K562 (cell line): ENCODE measurements at regions not wholly inside any gene's neighbourhood (a gene's known extent, or its start where the extent isn't known, plus 50 kb on each side); places are given as distances from the start of the nearest gene placed in this dataset.

ENCODE experiments used
- ATAC-seq: fragments of 200-7000 bp; cut with Tn5 transposase; 3 replicates; pipeline ENCODE4 v1.9.1; 2020; ENCODE audit warnings: moderate library complexity
- BruUV-seq: library from RNA; stranded (reverse); fragments of 400-500 nt; replicated peaks from 2 replicates; lab custom pipeline; 2021; lab: Mats Ljungman, UMichigan
- CTCF ChIA-PET: fragments of 300-600 bp; formaldehyde crosslinking; extraction: SDS; loops from one replicate; lab custom pipeline; 2021; ENCODE audit warnings: low intra/inter-chr PET ratio; lab: Yijun Ruan, JAX
- POLR2A ChIA-PET: fragments of 300-600, 350-650 bp; sonication (Branson Sonifier 250); formaldehyde crosslinking; extraction: SDS; loops from one replicate; lab custom pipeline; 2021; ENCODE audit warnings: antibody characterized with exemption, inconsistent platforms; lab: Yijun Ruan, JAX
- DNase-seq, 4 experiments: peaks; one replicate each; pipeline versions ENCODE4 v3.0.0 to v3.0.0-alpha.2; 2011 to 2018; ENCODE audit warnings: low spot score in 3 of 4, mixed read lengths in 3 of 4; ENCODE audit errors: extremely low read depth in 1 of 4
- FAIRE-seq: peaks from 2 replicates; lab custom pipeline; 2011; peaks lifted over from hg19 to GRCh38; lab: Jason Lieb, UNC
- H2AFZ ChIP-seq: 2 replicates; pipeline ENCODE4 v1.6.0; 2011; ENCODE audit warnings: low read depth, low read length, control low read depth, inconsistent platforms
- H3K27ac ChIP-seq: fragments of 200-600 bp; 3 replicates; pipeline ENCODE4 v1.8.0; 2011; ENCODE audit warnings: low read depth, mild to moderate bottlenecking, control low read depth, inconsistent platforms, low read length, moderate library complexity, mixed read lengths; ENCODE audit errors: extremely low read depth
- H3K27me3 ChIP-seq, 2 experiments: fragments of 300-600 bp in 1 of 2; 2 replicates in 1 of 2; 3 replicates in 1 of 2; pipeline versions ENCODE4 v1.6.0 to v1.8.0; 2011; ENCODE audit warnings: inconsistent platforms in 2 of 2, low read length in 2 of 2, mild to moderate bottlenecking in 1 of 2, mixed read lengths in 1 of 2, moderate library complexity in 1 of 2; ENCODE audit not compliant: control insufficient read depth in 2 of 2, insufficient read depth in 2 of 2
- H3K36me3 ChIP-seq: fragments of 300-600 bp; 3 replicates; pipeline ENCODE4 v1.8.0; 2011; ENCODE audit warnings: mild to moderate bottlenecking, low read length, inconsistent platforms; ENCODE audit not compliant: control insufficient read depth, insufficient read depth
- H3K4me1 ChIP-seq, 2 experiments: fragments of 200-600 bp in 1 of 2; replicated peaks in 1 of 2; 2 replicates in 1 of 2; 3 replicates in 1 of 2; pipeline versions ENCODE4 v1.5.1 to v1.8.0; 2011; ENCODE audit warnings: inconsistent platforms in 2 of 2, low read length in 2 of 2, mild to moderate bottlenecking in 1 of 2, mixed read lengths in 1 of 2, moderate library complexity in 1 of 2; ENCODE audit not compliant: control insufficient read depth in 2 of 2, insufficient read depth in 2 of 2
- H3K4me2 ChIP-seq: 2 replicates; pipeline ENCODE4 v1.6.1; 2011; ENCODE audit warnings: low read length, control low read depth, inconsistent platforms, mixed read lengths; ENCODE audit not compliant: insufficient read depth
- H3K4me3 ChIP-seq: fragments of 200-600 bp; sonication (generic), shearing (Covaris generic); 2 replicates; pipeline ENCODE4 v1.5.1; 2016; ENCODE audit warnings: control low read depth, inconsistent platforms
- H3K79me2 ChIP-seq: fragments of 200-600 bp; 3 replicates; pipeline ENCODE4 v1.8.0; 2011; ENCODE audit warnings: low read length, inconsistent platforms; ENCODE audit not compliant: control insufficient read depth, insufficient read depth
- H3K9ac ChIP-seq, 2 experiments: 2 replicates each; pipeline versions ENCODE4 v1.6.0 to v1.6.1; 2011; ENCODE audit warnings: low read depth in 2 of 2, low read length in 2 of 2, control low read depth in 1 of 2, inconsistent platforms in 1 of 2, mild to moderate bottlenecking in 1 of 2, mixed read lengths in 1 of 2; ENCODE audit not compliant: insufficient read depth in 1 of 2
- H3K9me1 ChIP-seq: one replicate; pipeline ENCODE4 v1.6.0; 2011; ENCODE audit warnings: inconsistent platforms, mild to moderate bottlenecking, low read length, moderate library complexity; ENCODE audit not compliant: control insufficient read depth, insufficient read depth
- H3K9me3 ChIP-seq: replicated peaks from 2 replicates; pipeline ENCODE4 v1.5.1; 2011; ENCODE audit warnings: low read depth, low read length, inconsistent platforms; ENCODE audit not compliant: control insufficient read depth, insufficient read depth
- H4K20me1 ChIP-seq: replicated peaks from 2 replicates; pipeline ENCODE4 v1.6.1; 2011; ENCODE audit warnings: low read length, inconsistent platforms, mixed read lengths; ENCODE audit not compliant: control insufficient read depth, insufficient read depth
- FOS ChIP-seq: IDR thresholded peaks from 3 replicates; pipeline ENCODE4 v1.6.1; 2011; ENCODE audit not compliant: insufficient read length; ENCODE audit errors: extremely low read depth
- FOSL1 ChIP-seq: fragments of 200-800 bp; sonication (Bioruptor generic); conservative IDR thresholded peaks from 2 replicates; pipeline ENCODE4 v1.6.1; 2016; ENCODE audit warnings: missing genetic modification characterization, missing compliant biosample characterization
- WGBS: fragments of 100-300 bp; shearing (Covaris generic); methylation state at CpG from one replicate; pipeline ENCODE4 v1.1.6; 2016; ENCODE audit warnings: low coverage, mixed read lengths; ENCODE audit not compliant: insufficient coverage; ENCODE audit errors: missing lambda C conversion rate; 5-methylcytosine and 5-hydroxymethylcytosine counted together
- in situ Hi-C: fragments of 300-500 bp; cut with MboI; formaldehyde crosslinking; loops from 4 replicates; pipeline ENCODE4 v1.15.0; 2018; ENCODE audit warnings: inconsistent platforms, mixed read lengths
- intact Hi-C: fragments of 100-400 bp; cut with micrococcal nuclease; formaldehyde crosslinking; loops from 2 replicates; pipeline ENCODE4 v1.14.2; 2022
- TF ChIP-seq, protein P1 (sequence below): fragments of 200-800 bp; sonication (Bioruptor generic); IDR thresholded peaks from 2 replicates; pipeline ENCODE4 v1.6.1; 2016; ENCODE audit warnings: missing genetic modification characterization, missing compliant biosample characterization

DNA sequence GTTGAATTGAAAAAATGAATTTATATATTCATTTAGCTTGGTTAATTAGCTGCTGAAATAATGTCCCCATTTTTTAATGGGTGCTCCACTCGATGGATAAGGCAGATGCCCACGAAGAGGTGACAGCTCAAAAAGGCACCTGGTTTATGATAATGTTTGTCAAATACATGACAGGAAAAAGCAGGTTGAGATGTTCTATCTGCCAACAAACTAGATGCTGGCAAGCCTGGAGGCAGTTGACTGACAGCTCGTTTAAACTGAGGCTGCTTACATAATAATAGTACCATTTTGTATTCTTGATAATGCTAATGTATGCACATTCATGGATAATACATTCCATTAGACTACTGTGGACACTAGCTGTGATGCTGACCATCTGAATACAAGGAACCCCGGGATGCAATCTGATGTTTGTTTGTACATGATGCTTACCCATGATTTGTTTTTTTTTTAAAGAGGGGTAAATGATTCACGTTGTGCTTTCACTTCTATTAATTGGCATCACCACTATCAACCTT, 69.0 kb upstream of the GPR158 start:
- FAIRE-seq (no peak), DNase-seq (no peak)
- POLR2A ChIA-PET: no interaction called here
- Histone ChIP-seq H3K4me3 (no peak overlapping the region), H3K27me3 (no peaks in the 10 kb centered on the region), H3K4me1 (peaks cover 4 to 22% of the 10 kb centered on the region in 2 experiments; a peak in 3 of 5 replicates), H3K9me1 (no peaks in the 10 kb centered on the region), H3K9me3 (no peaks in the 10 kb centered on the region), H3K36me3 (no peaks in the 10 kb centered on the region), H4K20me1 (no peaks in the 10 kb centered on the region), H3K4me2 (no peak overlapping the region), H3K27ac (no peak overlapping the region), H2AFZ (no peak overlapping the region), H3K9ac (no peak overlapping the region)
- no TSS peak for BruUV-seq
- in situ Hi-C loops (no loop called here), intact Hi-C loops (loop anchor here (10.0 kb wide), 1 partner anchor 599 kb away; no protein-coding TSS in a partner anchor)
- WGBS: 9% methylated on average over 5 of the region's 5 CpGs
- TF ChIP-seq FOS (no peak), FOSL1 (no peak)
- TF ChIP-seq, protein P1, sequence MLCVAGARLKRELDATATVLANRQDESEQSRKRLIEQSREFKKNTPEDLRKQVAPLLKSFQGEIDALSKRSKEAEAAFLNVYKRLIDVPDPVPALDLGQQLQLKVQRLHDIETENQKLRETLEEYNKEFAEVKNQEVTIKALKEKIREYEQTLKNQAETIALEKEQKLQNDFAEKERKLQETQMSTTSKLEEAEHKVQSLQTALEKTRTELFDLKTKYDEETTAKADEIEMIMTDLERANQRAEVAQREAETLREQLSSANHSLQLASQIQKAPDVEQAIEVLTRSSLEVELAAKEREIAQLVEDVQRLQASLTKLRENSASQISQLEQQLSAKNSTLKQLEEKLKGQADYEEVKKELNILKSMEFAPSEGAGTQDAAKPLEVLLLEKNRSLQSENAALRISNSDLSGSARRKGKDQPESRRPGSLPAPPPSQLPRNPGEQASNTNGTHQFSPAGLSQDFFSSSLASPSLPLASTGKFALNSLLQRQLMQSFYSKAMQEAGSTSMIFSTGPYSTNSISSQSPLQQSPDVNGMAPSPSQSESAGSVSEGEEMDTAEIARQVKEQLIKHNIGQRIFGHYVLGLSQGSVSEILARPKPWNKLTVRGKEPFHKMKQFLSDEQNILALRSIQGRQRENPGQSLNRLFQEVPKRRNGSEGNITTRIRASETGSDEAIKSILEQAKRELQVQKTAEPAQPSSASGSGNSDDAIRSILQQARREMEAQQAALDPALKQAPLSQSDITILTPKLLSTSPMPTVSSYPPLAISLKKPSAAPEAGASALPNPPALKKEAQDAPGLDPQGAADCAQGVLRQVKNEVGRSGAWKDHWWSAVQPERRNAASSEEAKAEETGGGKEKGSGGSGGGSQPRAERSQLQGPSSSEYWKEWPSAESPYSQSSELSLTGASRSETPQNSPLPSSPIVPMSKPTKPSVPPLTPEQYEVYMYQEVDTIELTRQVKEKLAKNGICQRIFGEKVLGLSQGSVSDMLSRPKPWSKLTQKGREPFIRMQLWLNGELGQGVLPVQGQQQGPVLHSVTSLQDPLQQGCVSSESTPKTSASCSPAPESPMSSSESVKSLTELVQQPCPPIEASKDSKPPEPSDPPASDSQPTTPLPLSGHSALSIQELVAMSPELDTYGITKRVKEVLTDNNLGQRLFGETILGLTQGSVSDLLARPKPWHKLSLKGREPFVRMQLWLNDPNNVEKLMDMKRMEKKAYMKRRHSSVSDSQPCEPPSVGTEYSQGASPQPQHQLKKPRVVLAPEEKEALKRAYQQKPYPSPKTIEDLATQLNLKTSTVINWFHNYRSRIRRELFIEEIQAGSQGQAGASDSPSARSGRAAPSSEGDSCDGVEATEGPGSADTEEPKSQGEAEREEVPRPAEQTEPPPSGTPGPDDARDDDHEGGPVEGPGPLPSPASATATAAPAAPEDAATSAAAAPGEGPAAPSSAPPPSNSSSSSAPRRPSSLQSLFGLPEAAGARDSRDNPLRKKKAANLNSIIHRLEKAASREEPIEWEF (CRISPR knock-in tag): no peak
- TF ChIP-seq, all 486 proteins: peak for 0
- CTCF ChIA-PET: no interaction called here
- H3K79me2 ChIP-seq: no peaks in the 10 kb centered on the region
- no peak for ATAC-seq
